Lower lobe of right lung (tissue), 2 donors: ENCODE measurements at regions not wholly inside any gene's neighbourhood (a gene's known extent, or its start where the extent isn't known, plus 50 kb on each side); places are given as distances from the start of the nearest gene placed in this dataset.

ENCODE experiments used
- ATAC-seq, 2 donors: fragments of 200-7000 bp; cut with Tn5 transposase; one replicate each; pipeline ENCODE4 v1.9.1; 2020 to 2022; ENCODE audit warnings: mild to moderate bottlenecking in 2 of 2, moderate library complexity in 2 of 2
- DNase-seq: peaks from one replicate; pipeline ENCODE4 v3.0.0-alpha.2; 2020
- H3K27ac ChIP-seq: fragments of 200-600 bp; one replicate; pipeline ENCODE4 v1.8.0; 2022
- H3K27me3 ChIP-seq: fragments of 200-600 bp; one replicate; pipeline ENCODE4 v1.8.0; 2022; ENCODE audit warnings: low read depth
- H3K36me3 ChIP-seq: fragments of 200-600 bp; one replicate; pipeline ENCODE4 v1.8.0; 2022; ENCODE audit warnings: mild to moderate bottlenecking
- H3K4me1 ChIP-seq: fragments of 200-600 bp; one replicate; pipeline ENCODE4 v1.8.0; 2022
- H3K4me3 ChIP-seq: fragments of 200-600 bp; one replicate; pipeline ENCODE4 v1.8.0; 2022; ENCODE audit warnings: mild to moderate bottlenecking
- H3K9me3 ChIP-seq: fragments of 200-600 bp; one replicate; pipeline ENCODE4 v1.8.0; 2022
- CTCF ChIP-seq: fragments of 200-600 bp; IDR thresholded peaks from one replicate; pipeline ENCODE4 v1.8.0; 2022; ENCODE audit warnings: antibody characterized with exemption, mild to moderate bottlenecking
- intact Hi-C: fragments of 100-400 bp; cut with DNase I; formaldehyde crosslinking; loops from one replicate; pipeline ENCODE4 v1.11.0; 2022
- donor health status: DM: no; HTN: yes; CAD: no; lungs with severe emphysema.

- Histone ChIP-seq H3K4me3 (no peak overlapping the region), H3K9me3 (no peaks in the 10 kb centered on the region), H3K27ac (no peak overlapping the region), H3K36me3 (no peaks in the 10 kb centered on the region), H3K27me3 (no peaks in the 10 kb centered on the region), H3K4me1 (no peaks in the 10 kb centered on the region)
- DNase-seq (no peak), ATAC-seq (no peak)
- intact Hi-C loops = no loop called here
- no peak for TF ChIP-seq CTCF
These were observed 478.8 kb downstream of the NPIPA7 start for GRCh38 chr16:16857603-16858283.

- peak; percentile 74 for TF ChIP-seq CTCF
- intact Hi-C loops = no loop called here
- H3K4me3 ChIP-seq = no peak overlapping the region
- H3K27me3 ChIP-seq = peaks cover 1% of the 10 kb centered on the region
- no peak for DNase-seq
- no peaks in the 10 kb centered on the region for H3K36me3 ChIP-seq
- H3K4me1 ChIP-seq = no peaks in the 10 kb centered on the region
- no peak for ATAC-seq
- no peaks in the 10 kb centered on the region for H3K9me3 ChIP-seq
- no peak overlapping the region for H3K27ac ChIP-seq
These were observed 482.6 kb downstream of the NPIPA7 start for GRCh38 chr16:16861546-16861945.

- Histone ChIP-seq H3K4me1 (no peaks in the 10 kb centered on the region), H3K4me3 (no peak overlapping the region), H3K36me3 (no peaks in the 10 kb centered on the region), H3K27me3 (peaks cover 13% of the 10 kb centered on the region), H3K27ac (no peak overlapping the region), H3K9me3 (no peaks in the 10 kb centered on the region)
- DNase-seq (no peak), ATAC-seq (no peak)
- no peak for TF ChIP-seq CTCF
- intact Hi-C loops = no loop called here
These were observed 484.7 kb downstream of the NPIPA7 start for GRCh38 chr16:16863672-16864071.

- H3K4me1 ChIP-seq = no peaks in the 10 kb centered on the region
- H3K27ac ChIP-seq = no peak overlapping the region
- no peaks in the 10 kb centered on the region for H3K9me3 ChIP-seq
- no peak overlapping the region for H3K4me3 ChIP-seq
- no peaks in the 10 kb centered on the region for H3K36me3 ChIP-seq
- DNase-seq (no peak), ATAC-seq (no peak)
- TF ChIP-seq CTCF = no peak
- intact Hi-C loops = no loop called here
- H3K27me3 ChIP-seq = peaks cover 18% of the 10 kb centered on the region
These were observed 485.6 kb downstream of the NPIPA7 start for GRCh38 chr16:16864536-16864935.

- no peak overlapping the region for H3K4me3 ChIP-seq
- H3K4me1 ChIP-seq = no peaks in the 10 kb centered on the region
- no peaks in the 10 kb centered on the region for H3K36me3 ChIP-seq
- intact Hi-C loops = no loop called here
- H3K27me3 ChIP-seq = peaks cover 18% of the 10 kb centered on the region
- H3K27ac ChIP-seq = no peak overlapping the region
- DNase-seq (no peak), ATAC-seq (no peak)
- H3K9me3 ChIP-seq = no peaks in the 10 kb centered on the region
- no peak for TF ChIP-seq CTCF
These were observed 486.4 kb downstream of the NPIPA7 start for GRCh38 chr16:16865374-16865773.
